GM19372 (cell line): ENCODE measurements at regions not wholly inside any gene's neighbourhood (a gene's known extent, or its start where the extent isn't known, plus 50 kb on each side); places are given as distances from the start of the nearest gene placed in this dataset.
"Not testable (repeated sequence)": the region's sequence is repeated elsewhere in the genome, so short reads cannot be mapped to it uniquely, and the experiment has no call there.

Source experiments
- ATAC-seq: cut with Tn5 transposase; IDR thresholded peaks from one replicate; pipeline ENCODE4 v1.9.1; 2021; ENCODE audit warnings: mild to moderate bottlenecking, low read depth, moderate library complexity; ENCODE audit not compliant: unreplicated experiment

- ATAC-seq, result no peak
Observed at GRCh38 chr11:112533682-112534081, 273.0 kb upstream of the PLET1 start.

GRCh38 chr11:112534208-112534607, 273.5 kb upstream of the PLET1 start:
- no peak for ATAC-seq

- ATAC-seq, result no peak
Observed at GRCh38 chr11:112537026-112537425, 276.4 kb upstream of the PLET1 start.

GRCh38 chr11:112537846-112538330, 277.2 kb upstream of the PLET1 start:
- ATAC-seq, result no peak

GRCh38 chr11:112538534-112539280, 278.0 kb upstream of the PLET1 start:
- no peak for ATAC-seq

GRCh38 chr11:112539281-112539555, 278.6 kb upstream of the PLET1 start:
- not testable (repeated sequence) for ATAC-seq

GRCh38 chr11:112539741-112540140, 279.1 kb upstream of the PLET1 start:
- ATAC-seq, result no peak

- ATAC-seq, result no peak
Observed at GRCh38 chr11:112540261-112540660, 279.6 kb upstream of the PLET1 start.

- ATAC-seq, result no peak
Observed at GRCh38 chr11:112541140-112542046, 280.7 kb upstream of the PLET1 start.

- ATAC-seq, result no peak
Observed at GRCh38 chr11:112542479-112542878, 281.8 kb upstream of the PLET1 start.

- ATAC-seq, result no peak
Observed at GRCh38 chr11:112543390-112543789, 282.7 kb upstream of the PLET1 start.

GRCh38 chr11:112548641-112549040, 288.0 kb upstream of the PLET1 start:
- no peak for ATAC-seq

- ATAC-seq, result no peak
Observed at GRCh38 chr11:112553205-112553731, 292.6 kb upstream of the PLET1 start.

- ATAC-seq, result no peak
Observed at GRCh38 chr11:112554586-112554985, 293.9 kb upstream of the PLET1 start.

GRCh38 chr11:112555491-112556364, 295.1 kb upstream of the PLET1 start:
- ATAC-seq, result no peak

- ATAC-seq, result no peak
Observed at GRCh38 chr11:112558691-112559090, 298.0 kb upstream of the PLET1 start.

GRCh38 chr11:112563808-112564207, 303.1 kb upstream of the PLET1 start:
- no peak for ATAC-seq

- ATAC-seq, result no peak
Observed at GRCh38 chr11:112564228-112564955, 303.7 kb upstream of the PLET1 start.

GRCh38 chr11:112565551-112565950, 304.9 kb upstream of the PLET1 start:
- no peak for ATAC-seq

- no peak for ATAC-seq
Observed at GRCh38 chr11:112566124-112566523, 305.5 kb upstream of the PLET1 start.
